Vagina (tissue), 2 donors: ENCODE measurements at regions not wholly inside any gene's neighbourhood (a gene's known extent, or its start where the extent isn't known, plus 50 kb on each side); places are given as distances from the start of the nearest gene placed in this dataset.

Experiments
- DNase-seq, 2 donors: peaks; one replicate each; pipeline ENCODE4 v3.0.0-alpha.2; 2017; ENCODE audit errors: extremely low spot score in 2 of 2
- H3K27ac ChIP-seq: fragments of 200-600 bp; sonication (generic); one replicate; pipeline ENCODE4 v1.5.1; 2019
- H3K27me3 ChIP-seq: fragments of 200-600 bp; sonication (generic); one replicate; pipeline ENCODE4 v1.5.1; 2019
- H3K36me3 ChIP-seq, 2 donors: fragments of 200-600 bp; sonication (generic); one replicate each; pipeline ENCODE4 v1.5.1; 2017 to 2019
- H3K4me1 ChIP-seq: fragments of 200-600 bp; sonication (generic); one replicate; pipeline ENCODE4 v1.5.1; 2019
- H3K4me3 ChIP-seq, 2 donors: fragments of 200-600 bp; sonication (generic); 1 replicate in 1 of 2; 2 replicates in 1 of 2; pipeline ENCODE4 v1.5.1; 2016 to 2019
- H3K9me3 ChIP-seq: fragments of 200-600 bp; sonication (generic); one replicate; pipeline ENCODE4 v1.5.1; 2019
- POLR2A ChIP-seq, 2 donors: fragments of 450-650 bp; IDR thresholded peaks; one replicate each; pipeline ENCODE4 v1.6.1; 2017; ENCODE audit warnings: antibody characterized with exemption in 2 of 2, mild to moderate bottlenecking in 2 of 2, moderate library complexity in 2 of 2
- POLR2AphosphoS5 ChIP-seq, 2 donors: sonication (generic); formaldehyde crosslinking; IDR thresholded peaks; one replicate each; pipeline ENCODE4 v1.9.0; 2017; ENCODE audit warnings: antibody characterized with exemption in 2 of 2, mild to moderate bottlenecking in 2 of 2, low read depth in 1 of 2; ENCODE audit not compliant: insufficient read depth in 1 of 2
- intact Hi-C: fragments of 100-400 bp; cut with DNase I; formaldehyde crosslinking; loops from one replicate; pipeline ENCODE4 v1.15.1; 2023
- TF ChIP-seq, protein P1 (sequence below), 3 experiments: fragments of 450-650 bp in 2 of 3; fragments of 200-600 bp in 1 of 3; sonication (generic) in 1 of 3; IDR thresholded peaks; one replicate each; pipeline ENCODE4 v1.5.1; 2017 to 2019; ENCODE audit warnings: antibody characterized with exemption in 3 of 3, mild to moderate bottlenecking in 2 of 3, moderate library complexity in 2 of 3

GRCh38 chr9:105921057-105921726 lies 226.9 kb downstream of the TMEM38B start:
- TF ChIP-seq POLR2AphosphoS5 (IDR thresholded peaks at IDR 0.05; ENCODE audit: insufficient read depth in 1 of 2, low read depth in 1 of 2) = no peak
- no peak for TF ChIP-seq POLR2A (IDR thresholded peaks at IDR 0.05)
- TF ChIP-seq, protein P1, sequence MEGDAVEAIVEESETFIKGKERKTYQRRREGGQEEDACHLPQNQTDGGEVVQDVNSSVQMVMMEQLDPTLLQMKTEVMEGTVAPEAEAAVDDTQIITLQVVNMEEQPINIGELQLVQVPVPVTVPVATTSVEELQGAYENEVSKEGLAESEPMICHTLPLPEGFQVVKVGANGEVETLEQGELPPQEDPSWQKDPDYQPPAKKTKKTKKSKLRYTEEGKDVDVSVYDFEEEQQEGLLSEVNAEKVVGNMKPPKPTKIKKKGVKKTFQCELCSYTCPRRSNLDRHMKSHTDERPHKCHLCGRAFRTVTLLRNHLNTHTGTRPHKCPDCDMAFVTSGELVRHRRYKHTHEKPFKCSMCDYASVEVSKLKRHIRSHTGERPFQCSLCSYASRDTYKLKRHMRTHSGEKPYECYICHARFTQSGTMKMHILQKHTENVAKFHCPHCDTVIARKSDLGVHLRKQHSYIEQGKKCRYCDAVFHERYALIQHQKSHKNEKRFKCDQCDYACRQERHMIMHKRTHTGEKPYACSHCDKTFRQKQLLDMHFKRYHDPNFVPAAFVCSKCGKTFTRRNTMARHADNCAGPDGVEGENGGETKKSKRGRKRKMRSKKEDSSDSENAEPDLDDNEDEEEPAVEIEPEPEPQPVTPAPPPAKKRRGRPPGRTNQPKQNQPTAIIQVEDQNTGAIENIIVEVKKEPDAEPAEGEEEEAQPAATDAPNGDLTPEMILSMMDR (IDR thresholded peaks at IDR 0.05) = no peak

GRCh38 chr9:105928416-105928815 lies 234.1 kb downstream of the TMEM38B start:
- DNase-seq = no peak
- Histone ChIP-seq H3K27me3 (no peaks in the 10 kb centered on the region), H3K4me3 (no peak overlapping the region), H3K27ac (no peak overlapping the region), H3K36me3 (no peaks in the 10 kb centered on the region), H3K4me1 (no peaks in the 10 kb centered on the region), H3K9me3 (no peaks in the 10 kb centered on the region)
- TF ChIP-seq, protein P1 (IDR thresholded peaks at IDR 0.05) = no peak
- TF ChIP-seq POLR2A (IDR thresholded peaks at IDR 0.05) (no peak), POLR2AphosphoS5 (IDR thresholded peaks at IDR 0.05; ENCODE audit: insufficient read depth in 1 of 2, low read depth in 1 of 2) (no peak)
- intact Hi-C loops = no loop called here

More at GRCh38 chr9:105921057-105921726, 226.9 kb downstream of the TMEM38B start:
- H3K27ac ChIP-seq = no peak overlapping the region
- intact Hi-C loops = no loop called here
- no peaks in the 10 kb centered on the region for H3K36me3 ChIP-seq
- no peaks in the 10 kb centered on the region for H3K4me1 ChIP-seq
- no peak overlapping the region for H3K4me3 ChIP-seq
- H3K9me3 ChIP-seq = no peaks in the 10 kb centered on the region
- no peak for DNase-seq
- H3K27me3 ChIP-seq = no peaks in the 10 kb centered on the region

- Histone ChIP-seq H3K4me3 (no peak overlapping the region), H3K9me3 (no peaks in the 10 kb centered on the region), H3K27me3 (no peaks in the 10 kb centered on the region), H3K27ac (no peak overlapping the region), H3K36me3 (no peaks in the 10 kb centered on the region), H3K4me1 (no peaks in the 10 kb centered on the region)
- intact Hi-C loops = no loop called here
- TF ChIP-seq, protein P1 (IDR thresholded peaks at IDR 0.05) = no peak
- no peak for TF ChIP-seq POLR2AphosphoS5 (IDR thresholded peaks at IDR 0.05; ENCODE audit: insufficient read depth in 1 of 2, low read depth in 1 of 2)
- TF ChIP-seq POLR2A (IDR thresholded peaks at IDR 0.05) = no peak
- no peak for DNase-seq
Measured at GRCh38 chr9:105930011-105930627, 235.8 kb downstream of the TMEM38B start.

GRCh38 chr9:105932276-105932675 lies 237.9 kb downstream of the TMEM38B start:
- Histone ChIP-seq H3K27ac (no peak overlapping the region), H3K9me3 (no peaks in the 10 kb centered on the region), H3K4me1 (no peaks in the 10 kb centered on the region), H3K36me3 (no peaks in the 10 kb centered on the region), H3K27me3 (no peaks in the 10 kb centered on the region), H3K4me3 (no peak overlapping the region)
- intact Hi-C loops = no loop called here
- TF ChIP-seq POLR2AphosphoS5 (IDR thresholded peaks at IDR 0.05; ENCODE audit: insufficient read depth in 1 of 2, low read depth in 1 of 2) (no peak), POLR2A (IDR thresholded peaks at IDR 0.05) (no peak)
- TF ChIP-seq, protein P1 (IDR thresholded peaks at IDR 0.05) = no peak
- no peak for DNase-seq

DNA sequence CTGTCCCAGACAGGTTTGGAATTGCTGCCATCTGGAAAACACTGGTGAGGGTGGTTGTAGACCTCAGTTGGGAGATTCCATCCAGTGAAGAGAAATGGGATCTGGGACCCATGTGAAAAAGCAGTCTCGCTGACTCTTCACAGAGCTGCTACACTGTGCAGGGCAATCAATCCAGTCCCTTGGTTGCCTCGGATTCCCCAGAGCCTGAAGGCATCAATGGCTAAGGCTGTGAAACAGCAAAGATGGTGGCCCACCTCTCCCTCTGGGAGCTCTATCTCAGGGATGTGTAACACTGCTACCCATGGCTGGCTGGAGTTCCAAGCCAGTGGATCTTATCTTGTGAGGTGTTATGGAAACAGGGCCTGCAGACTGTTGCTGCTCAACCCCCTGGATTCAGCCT lies 256.1 kb downstream of the TMEM38B start:
- DNase-seq = no peak
- H3K36me3 ChIP-seq = no peaks in the 10 kb centered on the region
- no peak overlapping the region for H3K4me3 ChIP-seq
- TF ChIP-seq POLR2A (IDR thresholded peaks at IDR 0.05) (no peak), POLR2AphosphoS5 (IDR thresholded peaks at IDR 0.05; ENCODE audit: insufficient read depth in 1 of 2, low read depth in 1 of 2) (no peak)
- TF ChIP-seq, protein P1 (IDR thresholded peaks at IDR 0.05) = no peak
- H3K4me1 ChIP-seq = no peaks in the 10 kb centered on the region
- intact Hi-C loops = no loop called here
- H3K9me3 ChIP-seq = no peaks in the 10 kb centered on the region
- H3K27me3 ChIP-seq = no peaks in the 10 kb centered on the region
- no peak overlapping the region for H3K27ac ChIP-seq
